ENCODE measurements at regions not wholly inside any gene's neighbourhood (a gene's known extent, or its start where the extent isn't known, plus 50 kb on each side); places are given as distances from the start of the nearest gene placed in this dataset.

DNA sequence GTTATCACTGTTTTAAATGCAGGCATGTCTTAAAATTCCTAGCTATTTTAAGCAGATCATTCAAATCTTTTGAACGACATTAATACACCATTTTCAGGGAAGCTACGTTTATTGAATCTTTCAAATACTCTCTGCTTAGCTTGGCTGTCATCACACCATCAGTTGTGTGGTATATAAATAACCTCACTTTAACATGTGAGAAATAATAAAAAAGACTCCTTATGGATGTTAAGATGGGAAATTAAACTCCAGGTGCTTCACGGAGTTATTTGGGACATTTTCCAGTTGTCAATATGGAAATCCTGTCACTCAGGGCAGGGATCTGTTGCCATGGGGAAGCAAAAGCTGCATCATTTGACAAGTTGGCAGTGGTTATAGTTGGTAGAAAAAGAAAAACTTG lies 649.2 kb upstream of the CDH2 start:
- Histone ChIP-seq H3K27ac (ENCODE audit: insufficient read depth, low read depth, low read length, poor library complexity, severe bottlenecking) (no peak overlapping the region), H3K9me3 (ENCODE audit: control insufficient read depth, low read length) (no peaks in the 10 kb centered on the region), H3K4me3 (ENCODE audit: insufficient read depth, low read depth, low read length) (no peak overlapping the region), H3K36me3 (ENCODE audit: control insufficient read depth, insufficient read depth, low read length) (no peaks in the 10 kb centered on the region), H3K27me3 (ENCODE audit: control insufficient read depth, insufficient read depth, low read length, poor library complexity, severe bottlenecking) (no peaks in the 10 kb centered on the region), H3K4me1 (ENCODE audit: control insufficient read depth, insufficient read depth, low read length) (peaks cover 12% of the 10 kb centered on the region)
- 92 to 99% methylated on average over 2 to 3 of the region's 3 CpGs for WGBS, 2 experiments

DNA sequence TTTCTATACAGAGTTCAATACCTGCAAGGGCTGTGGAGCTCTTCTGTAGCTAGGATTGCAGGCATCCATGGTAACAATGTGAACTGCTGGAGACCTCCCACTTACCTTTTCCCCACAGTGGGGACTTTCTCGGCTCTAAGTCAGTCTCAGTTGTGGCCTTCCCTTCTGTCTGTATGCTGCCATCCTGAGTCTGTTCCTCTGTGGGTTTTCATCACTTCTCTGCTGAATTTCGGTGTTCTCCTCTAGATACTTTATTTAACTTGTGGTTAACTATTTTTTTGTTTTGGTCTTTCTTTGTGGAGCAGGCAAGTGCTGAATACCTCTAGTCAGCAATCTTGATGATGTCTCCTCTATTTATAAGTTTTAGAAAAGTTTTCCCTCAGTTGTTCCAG lies 647.2 kb upstream of the CDH2 start:
- peaks cover 12% of the 10 kb centered on the region for H3K4me1 ChIP-seq (ENCODE audit: control insufficient read depth, insufficient read depth, low read length)
- no peaks in the 10 kb centered on the region for H3K27me3 ChIP-seq (ENCODE audit: control insufficient read depth, insufficient read depth, low read length, poor library complexity, severe bottlenecking)
- 93 to 96% methylated on average over 2 of the region's 2 CpGs for WGBS, 2 experiments
- H3K4me3 ChIP-seq (ENCODE audit: insufficient read depth, low read depth, low read length) = no peak overlapping the region
- no peaks in the 10 kb centered on the region for H3K36me3 ChIP-seq (ENCODE audit: control insufficient read depth, insufficient read depth, low read length)
- H3K27ac ChIP-seq (ENCODE audit: insufficient read depth, low read depth, low read length, poor library complexity, severe bottlenecking) = no peak overlapping the region
- H3K9me3 ChIP-seq (ENCODE audit: control insufficient read depth, low read length) = no peaks in the 10 kb centered on the region

GRCh38 chr18:28823506-28824182 lies 646.7 kb upstream of the CDH2 start:
- no peaks in the 10 kb centered on the region for H3K27me3 ChIP-seq (ENCODE audit: control insufficient read depth, insufficient read depth, low read length, poor library complexity, severe bottlenecking)
- 93 to 95% methylated on average over 6 of the region's 6 CpGs for WGBS, 2 experiments

GRCh38 chr18:28820353-28820752 lies 643.4 kb upstream of the CDH2 start:
- no peaks in the 10 kb centered on the region for H3K36me3 ChIP-seq (ENCODE audit: control insufficient read depth, insufficient read depth, low read length)
- no peak overlapping the region for H3K27ac ChIP-seq (ENCODE audit: insufficient read depth, low read depth, low read length, poor library complexity, severe bottlenecking)
- 70 to 80% methylated on average over 1 of the region's 1 CpG for WGBS, 2 experiments
- no peaks in the 10 kb centered on the region for H3K4me1 ChIP-seq (ENCODE audit: control insufficient read depth, insufficient read depth, low read length)
- no peak overlapping the region for H3K4me3 ChIP-seq (ENCODE audit: insufficient read depth, low read depth, low read length)
- H3K27me3 ChIP-seq (ENCODE audit: control insufficient read depth, insufficient read depth, low read length, poor library complexity, severe bottlenecking) = no peaks in the 10 kb centered on the region
- no peaks in the 10 kb centered on the region for H3K9me3 ChIP-seq (ENCODE audit: control insufficient read depth, low read length)

More at GRCh38 chr18:28823506-28824182, 646.7 kb upstream of the CDH2 start:
- Histone ChIP-seq H3K9me3 (ENCODE audit: control insufficient read depth, low read length) (no peaks in the 10 kb centered on the region), H3K36me3 (ENCODE audit: control insufficient read depth, insufficient read depth, low read length) (no peaks in the 10 kb centered on the region), H3K27ac (ENCODE audit: insufficient read depth, low read depth, low read length, poor library complexity, severe bottlenecking) (no peak overlapping the region), H3K4me1 (ENCODE audit: control insufficient read depth, insufficient read depth, low read length) (peaks cover 9% of the 10 kb centered on the region), H3K4me3 (ENCODE audit: insufficient read depth, low read depth, low read length) (no peak overlapping the region)

GRCh38 chr18:28816155-28816554 lies 639.2 kb upstream of the CDH2 start:
- Histone ChIP-seq H3K4me3 (ENCODE audit: insufficient read depth, low read depth, low read length) (no peak overlapping the region), H3K36me3 (ENCODE audit: control insufficient read depth, insufficient read depth, low read length) (no peaks in the 10 kb centered on the region), H3K9me3 (ENCODE audit: control insufficient read depth, low read length) (no peaks in the 10 kb centered on the region), H3K27ac (ENCODE audit: insufficient read depth, low read depth, low read length, poor library complexity, severe bottlenecking) (no peak overlapping the region), H3K27me3 (ENCODE audit: control insufficient read depth, insufficient read depth, low read length, poor library complexity, severe bottlenecking) (no peaks in the 10 kb centered on the region), H3K4me1 (ENCODE audit: control insufficient read depth, insufficient read depth, low read length) (no peaks in the 10 kb centered on the region)
- WGBS, 2 experiments = 100% methylated on average over 1 of the region's 2 CpGs; no CpG with 5 or more reads in 1 of the 2 experiments

DNA sequence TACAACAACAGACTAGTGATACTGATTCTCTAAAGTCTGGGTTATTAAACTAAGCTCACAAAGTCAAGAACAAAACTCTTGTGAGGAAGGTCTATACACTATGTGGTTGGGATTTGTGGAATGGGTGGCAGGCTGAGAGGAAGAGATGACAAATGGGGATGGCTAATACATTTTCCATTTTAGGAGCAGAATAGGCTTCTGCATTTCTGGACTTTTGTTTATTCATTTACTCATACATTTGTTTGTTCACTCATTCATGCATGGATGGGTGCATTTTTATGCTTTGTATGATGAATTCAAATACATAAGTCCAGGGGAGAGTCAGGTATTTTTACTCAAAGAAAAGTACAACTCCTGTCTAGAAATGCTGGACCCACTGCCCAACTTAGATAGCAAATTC lies 637.4 kb upstream of the CDH2 start:
- Histone ChIP-seq H3K36me3 (ENCODE audit: control insufficient read depth, insufficient read depth, low read length) (no peaks in the 10 kb centered on the region), H3K4me3 (ENCODE audit: insufficient read depth, low read depth, low read length) (no peak overlapping the region), H3K4me1 (ENCODE audit: control insufficient read depth, insufficient read depth, low read length) (no peaks in the 10 kb centered on the region), H3K27ac (ENCODE audit: insufficient read depth, low read depth, low read length, poor library complexity, severe bottlenecking) (no peak overlapping the region), H3K9me3 (ENCODE audit: control insufficient read depth, low read length) (no peaks in the 10 kb centered on the region), H3K27me3 (ENCODE audit: control insufficient read depth, insufficient read depth, low read length, poor library complexity, severe bottlenecking) (no peaks in the 10 kb centered on the region)

DNA sequence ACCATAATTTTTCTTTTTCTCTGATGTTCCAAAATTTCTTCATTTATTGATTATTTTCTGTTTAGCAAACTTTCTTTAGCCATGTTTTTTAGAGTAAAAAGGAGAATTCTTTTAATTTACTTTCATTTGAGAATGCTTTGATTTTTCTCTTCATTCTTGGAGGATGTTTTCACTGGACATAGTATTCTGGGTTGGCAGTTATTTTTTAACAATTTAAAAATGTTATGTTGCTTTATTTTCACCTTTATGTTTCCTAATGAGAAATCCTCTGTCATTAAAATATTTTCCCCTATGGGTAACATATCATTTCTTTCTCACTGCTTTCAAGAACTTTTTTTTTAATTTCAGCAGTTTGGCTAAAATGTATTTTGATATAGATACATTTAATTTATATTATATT lies 631.4 kb upstream of the CDH2 start:
- no peaks in the 10 kb centered on the region for H3K4me1 ChIP-seq (ENCODE audit: control insufficient read depth, insufficient read depth, low read length)
- no peak overlapping the region for H3K4me3 ChIP-seq (ENCODE audit: insufficient read depth, low read depth, low read length)
- no peaks in the 10 kb centered on the region for H3K27me3 ChIP-seq (ENCODE audit: control insufficient read depth, insufficient read depth, low read length, poor library complexity, severe bottlenecking)
- H3K27ac ChIP-seq (ENCODE audit: insufficient read depth, low read depth, low read length, poor library complexity, severe bottlenecking) = no peak overlapping the region
- H3K9me3 ChIP-seq (ENCODE audit: control insufficient read depth, low read length) = no peaks in the 10 kb centered on the region
- no peaks in the 10 kb centered on the region for H3K36me3 ChIP-seq (ENCODE audit: control insufficient read depth, insufficient read depth, low read length)

DNA sequence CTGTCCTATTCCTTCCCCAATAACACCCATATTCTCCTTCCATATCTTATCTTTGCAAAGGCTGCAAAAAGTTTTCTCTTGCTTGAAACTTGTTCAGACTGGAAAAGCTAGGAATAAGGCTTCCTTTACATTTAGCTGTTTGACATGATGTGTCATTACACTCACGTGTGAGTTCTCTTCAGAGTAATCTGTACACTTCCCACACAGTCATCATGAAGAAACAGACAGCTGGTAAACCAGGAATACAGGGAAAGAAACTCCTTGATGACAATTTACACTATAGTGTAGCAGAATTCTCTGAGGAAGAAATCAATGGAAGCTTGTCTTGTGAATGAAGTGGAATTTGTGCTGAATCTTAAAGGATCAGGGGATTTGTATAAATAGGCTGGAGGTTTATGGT lies 628.6 kb upstream of the CDH2 start:
- no peak overlapping the region for H3K27ac ChIP-seq (ENCODE audit: insufficient read depth, low read depth, low read length, poor library complexity, severe bottlenecking)
- no peaks in the 10 kb centered on the region for H3K27me3 ChIP-seq (ENCODE audit: control insufficient read depth, insufficient read depth, low read length, poor library complexity, severe bottlenecking)
- H3K9me3 ChIP-seq (ENCODE audit: control insufficient read depth, low read length) = no peaks in the 10 kb centered on the region
- 100% methylated on average over 1 of the region's 1 CpG; no CpG with 5 or more reads in 1 of the 2 experiments for WGBS, 2 experiments
- no peak overlapping the region for H3K4me3 ChIP-seq (ENCODE audit: insufficient read depth, low read depth, low read length)
- H3K4me1 ChIP-seq (ENCODE audit: control insufficient read depth, insufficient read depth, low read length) = no peaks in the 10 kb centered on the region
- H3K36me3 ChIP-seq (ENCODE audit: control insufficient read depth, insufficient read depth, low read length) = no peaks in the 10 kb centered on the region

- no peak overlapping the region for H3K4me3 ChIP-seq (ENCODE audit: insufficient read depth, low read depth, low read length)
- no peaks in the 10 kb centered on the region for H3K27me3 ChIP-seq (ENCODE audit: control insufficient read depth, insufficient read depth, low read length, poor library complexity, severe bottlenecking)
- no peaks in the 10 kb centered on the region for H3K4me1 ChIP-seq (ENCODE audit: control insufficient read depth, insufficient read depth, low read length)
- no peaks in the 10 kb centered on the region for H3K36me3 ChIP-seq (ENCODE audit: control insufficient read depth, insufficient read depth, low read length)
- WGBS, 2 experiments = 91 to 92% methylated on average over 4 to 6 of the region's 6 CpGs
- no peak overlapping the region for H3K27ac ChIP-seq (ENCODE audit: insufficient read depth, low read depth, low read length, poor library complexity, severe bottlenecking)
- no peaks in the 10 kb centered on the region for H3K9me3 ChIP-seq (ENCODE audit: control insufficient read depth, low read length)
These were observed 627.7 kb upstream of the CDH2 start for GRCh38 chr18:28804512-28805202.

- Histone ChIP-seq H3K4me1 (ENCODE audit: control insufficient read depth, insufficient read depth, low read length) (no peaks in the 10 kb centered on the region), H3K27ac (ENCODE audit: insufficient read depth, low read depth, low read length, poor library complexity, severe bottlenecking) (no peak overlapping the region), H3K27me3 (ENCODE audit: control insufficient read depth, insufficient read depth, low read length, poor library complexity, severe bottlenecking) (no peaks in the 10 kb centered on the region), H3K9me3 (ENCODE audit: control insufficient read depth, low read length) (no peaks in the 10 kb centered on the region), H3K4me3 (ENCODE audit: insufficient read depth, low read depth, low read length) (no peak overlapping the region), H3K36me3 (ENCODE audit: control insufficient read depth, insufficient read depth, low read length) (no peaks in the 10 kb centered on the region)
- WGBS, 2 experiments = 88 to 95% methylated on average over 4 of the region's 4 CpGs
These were observed 625.6 kb upstream of the CDH2 start for GRCh38 chr18:28802546-28802945.
